HepG2 (cell line): ENCODE measurements at regions not wholly inside any gene's neighbourhood (a gene's known extent, or its start where the extent isn't known, plus 50 kb on each side); places are given as distances from the start of the nearest gene placed in this dataset.

Experiments
- ATAC-seq: fragments of 200-7000 bp; cut with Tn5 transposase; 3 replicates; pipeline ENCODE4 v1.9.1; 2020; ENCODE audit warnings: mild to moderate bottlenecking, moderate library complexity
- BruUV-seq: library from RNA; stranded (reverse); fragments of 400-500 nt; replicated peaks from 2 replicates; lab custom pipeline; 2021; lab: Mats Ljungman, UMichigan
- CTCF ChIA-PET: fragments of 300-600 bp; formaldehyde crosslinking; extraction: SDS; loops from one replicate; lab custom pipeline; 2021; ENCODE audit warnings: low total read pairs, inconsistent platforms, low intra/inter-chr PET ratio; lab: Yijun Ruan, JAX
- POLR2A ChIA-PET: fragments of 350-600 bp; sonication (Branson Sonifier 250); formaldehyde crosslinking; loops from one replicate; lab custom pipeline; 2020; ENCODE audit warnings: antibody characterized with exemption, inconsistent platforms; lab: Yijun Ruan, JAX
- DNase-seq: peaks from one replicate; pipeline ENCODE4 v3.0.0-alpha.2; 2015; ENCODE audit warnings: low spot score
- FAIRE-seq: peaks from 3 replicates; lab custom pipeline; 2011; peaks lifted over from hg19 to GRCh38; lab: Jason Lieb, UNC
- H2AFZ ChIP-seq: one replicate; pipeline ENCODE4 v1.6.1; 2011; ENCODE audit warnings: low read length, inconsistent platforms
- H3K27ac ChIP-seq: fragments of 300-600 bp; 3 replicates; pipeline ENCODE4 v1.8.0; 2011; ENCODE audit warnings: mixed run types, mild to moderate bottlenecking, mixed read lengths, low read length, inconsistent platforms; ENCODE audit not compliant: insufficient read depth; ENCODE audit errors: extremely low read length
- H3K27me3 ChIP-seq, 2 experiments: fragments of 200-600 bp in 1 of 2; 2 replicates in 1 of 2; 3 replicates in 1 of 2; pipeline versions ENCODE4 v1.6.0 to v1.8.0; 2011; ENCODE audit warnings: low read length in 2 of 2, mild to moderate bottlenecking in 2 of 2, moderate library complexity in 2 of 2, inconsistent platforms in 1 of 2; ENCODE audit not compliant: insufficient read depth in 2 of 2, control insufficient read depth in 1 of 2
- H3K36me3 ChIP-seq, 2 experiments: fragments of 200-600 bp in 1 of 2; replicated peaks in 1 of 2; 2 replicates in 1 of 2; 3 replicates in 1 of 2; pipeline versions ENCODE4 v1.5.1 to v1.8.0; 2011; ENCODE audit warnings: low read length in 2 of 2, inconsistent platforms in 1 of 2; ENCODE audit not compliant: insufficient read depth in 2 of 2, control insufficient read depth in 1 of 2
- H3K4me1 ChIP-seq: 2 replicates; pipeline ENCODE4 v1.5.1; 2012; ENCODE audit warnings: low read length, inconsistent platforms; ENCODE audit not compliant: insufficient read depth
- H3K4me2 ChIP-seq: 2 replicates; pipeline ENCODE4 v1.6.0; 2011; ENCODE audit warnings: low read depth, low read length, inconsistent platforms
- H3K4me3 ChIP-seq, 3 experiments: fragments of 200-600 bp in 1 of 3; sonication (generic), shearing (Covaris generic) in 1 of 3; replicated peaks in 1 of 3; 2 replicates each; pipeline ENCODE4 v1.5.1; 2011 to 2016; ENCODE audit warnings: low read length in 3 of 3, inconsistent platforms in 2 of 3, low read depth in 2 of 3, mild to moderate bottlenecking in 2 of 3, control low read depth in 1 of 3, mixed read lengths in 1 of 3; ENCODE audit not compliant: insufficient read depth in 1 of 3
- H3K79me2 ChIP-seq: one replicate; pipeline ENCODE4 v1.6.1; 2011; ENCODE audit warnings: low read length, inconsistent platforms; ENCODE audit not compliant: insufficient read depth
- H3K9ac ChIP-seq: 2 replicates; pipeline ENCODE4 v1.6.0; 2011; ENCODE audit warnings: mild to moderate bottlenecking, low read depth, low read length, inconsistent platforms; ENCODE audit not compliant: insufficient read depth
- H3K9me3 ChIP-seq: 2 replicates; pipeline ENCODE4 v1.5.1; 2012; ENCODE audit warnings: mild to moderate bottlenecking, low read length
- H4K20me1 ChIP-seq: 2 replicates; pipeline ENCODE4 v1.6.0; 2011; ENCODE audit warnings: inconsistent platforms, mild to moderate bottlenecking, low read length, moderate library complexity; ENCODE audit not compliant: insufficient read depth
- BRD4 ChIP-seq: sonication (generic); formaldehyde crosslinking; IDR thresholded peaks from 2 replicates; pipeline ENCODE4 v1.4.0; 2020; ENCODE audit warnings: missing genetic modification reagents
- HNF4G ChIP-seq, 2 experiments: sonication (generic) in 1 of 2; formaldehyde crosslinking in 1 of 2; IDR thresholded peaks; 2 replicates each; pipeline versions ENCODE4 v1.4.0 to v1.6.1; 2011 to 2020; ENCODE audit warnings: borderline replicate concordance in 2 of 2, low read depth in 2 of 2, mild to moderate bottlenecking in 2 of 2, low read length in 1 of 2, missing genetic modification reagents in 1 of 2, moderate library complexity in 1 of 2
- IRX3 ChIP-seq: sonication (generic); formaldehyde crosslinking; IDR thresholded peaks from 2 replicates; pipeline ENCODE4 v1.8.1; 2023; ENCODE audit warnings: mild to moderate bottlenecking, low read depth, missing genetic modification reagents, borderline replicate concordance
- ISL2 ChIP-seq: sonication (generic); formaldehyde crosslinking; IDR thresholded peaks from 2 replicates; pipeline ENCODE4 v1.5.0; 2020; ENCODE audit warnings: missing genetic modification reagents
- KLF12 ChIP-seq: sonication (generic); formaldehyde crosslinking; IDR thresholded peaks from 2 replicates; pipeline ENCODE4 v1.4.0; 2020; ENCODE audit warnings: missing genetic modification reagents, borderline replicate concordance
- PHB2 ChIP-seq: fragments of 450-650 bp; IDR thresholded peaks from 2 replicates; pipeline ENCODE4 v1.6.1; 2018; ENCODE audit not compliant: partially characterized antibody
- SAP130 ChIP-seq: IDR thresholded peaks from 2 replicates; pipeline ENCODE4 v1.6.1; 2016; ENCODE audit warnings: low read depth
- STAG1 ChIP-seq: sonication (generic); formaldehyde crosslinking; IDR thresholded peaks from 2 replicates; pipeline ENCODE4 v1.4.0; 2020; ENCODE audit warnings: missing genetic modification reagents
- ZFP36 ChIP-seq: fragments of 150-350 bp; IDR thresholded peaks from 2 replicates; pipeline ENCODE4 v1.6.1; 2018; ENCODE audit warnings: borderline replicate concordance, low read length, low read depth; ENCODE audit not compliant: partially characterized antibody
- ZNF781 ChIP-seq: sonication (generic); formaldehyde crosslinking; IDR thresholded peaks from 2 replicates; pipeline ENCODE4 v1.5.1; 2020; ENCODE audit warnings: borderline replicate concordance, mild to moderate bottlenecking, missing genetic modification reagents; ENCODE audit errors: not compliant biosample characterization
- WGBS: methylation state at CpG from one replicate; pipeline ENCODE4 v1.1.6; 2017; ENCODE audit warnings: low lambda C conversion rate; 5-methylcytosine and 5-hydroxymethylcytosine counted together
- in situ Hi-C: cut with HindIII; loops from 2 replicates; pipeline ENCODE4 v1.10.0; 2017; ENCODE audit warnings: low pct_unique_long_range_greater_than_20kb; ENCODE audit not compliant: extremely low pct_ligation_motif_present
- intact Hi-C: fragments of 100-400 bp; cut with micrococcal nuclease; formaldehyde crosslinking; loops from one replicate; pipeline ENCODE4 v1.10.0; 2022; ENCODE audit not compliant: unreplicated experiment
- TF ChIP-seq, protein P1 (sequence below): sonication (generic); formaldehyde crosslinking; IDR thresholded peaks from 2 replicates; pipeline ENCODE4 v1.5.0; 2020; ENCODE audit warnings: mild to moderate bottlenecking, missing genetic modification reagents, moderate library complexity
- TF ChIP-seq, protein P2 (sequence below): sonication (generic); formaldehyde crosslinking; conservative IDR thresholded peaks from 2 replicates; pipeline ENCODE4 v1.8.0; 2022; ENCODE audit warnings: mild to moderate bottlenecking, moderate library complexity, missing genetic modification reagents

DNA sequence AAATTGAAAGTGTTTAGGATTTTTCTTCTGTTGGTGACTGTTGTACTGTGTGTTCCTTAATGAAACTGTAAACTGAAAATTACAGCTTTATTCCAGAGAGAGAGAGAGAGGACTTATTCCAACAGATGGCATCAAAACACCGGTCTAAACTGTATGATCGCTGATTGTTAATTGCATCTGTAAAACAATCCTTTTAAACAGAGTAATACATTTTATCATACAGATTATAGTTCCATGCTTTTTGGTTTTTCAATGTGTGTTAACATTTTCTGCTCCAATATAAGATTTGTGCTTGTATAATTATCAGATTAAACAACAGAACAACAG lies 289.7 kb upstream of the DNAJC19 start (continued):
- no peak for TF ChIP-seq ISL2 (CRISPR knock-in tag)
- no peak for TF ChIP-seq BRD4 (CRISPR knock-in tag)
- TF ChIP-seq ZNF781 (CRISPR knock-in tag), result no peak
- TF ChIP-seq HNF4G (IDR thresholded peaks at IDR 0.05; ENCODE audit: borderline replicate concordance, low read depth, low read length), result no peak
- TF ChIP-seq HNF4G (CRISPR knock-in tag; IDR thresholded peaks at IDR 0.05; ENCODE audit: borderline replicate concordance, low read depth), result no peak
- TF ChIP-seq IRX3 (CRISPR knock-in tag), result no peak
- TF ChIP-seq PHB2, result no peak
- TF ChIP-seq KLF12, result no peak
- TF ChIP-seq SAP130, result no peak
- TF ChIP-seq ZFP36, result no peak
- TF ChIP-seq, all 625 proteins: peak for 0

DNA sequence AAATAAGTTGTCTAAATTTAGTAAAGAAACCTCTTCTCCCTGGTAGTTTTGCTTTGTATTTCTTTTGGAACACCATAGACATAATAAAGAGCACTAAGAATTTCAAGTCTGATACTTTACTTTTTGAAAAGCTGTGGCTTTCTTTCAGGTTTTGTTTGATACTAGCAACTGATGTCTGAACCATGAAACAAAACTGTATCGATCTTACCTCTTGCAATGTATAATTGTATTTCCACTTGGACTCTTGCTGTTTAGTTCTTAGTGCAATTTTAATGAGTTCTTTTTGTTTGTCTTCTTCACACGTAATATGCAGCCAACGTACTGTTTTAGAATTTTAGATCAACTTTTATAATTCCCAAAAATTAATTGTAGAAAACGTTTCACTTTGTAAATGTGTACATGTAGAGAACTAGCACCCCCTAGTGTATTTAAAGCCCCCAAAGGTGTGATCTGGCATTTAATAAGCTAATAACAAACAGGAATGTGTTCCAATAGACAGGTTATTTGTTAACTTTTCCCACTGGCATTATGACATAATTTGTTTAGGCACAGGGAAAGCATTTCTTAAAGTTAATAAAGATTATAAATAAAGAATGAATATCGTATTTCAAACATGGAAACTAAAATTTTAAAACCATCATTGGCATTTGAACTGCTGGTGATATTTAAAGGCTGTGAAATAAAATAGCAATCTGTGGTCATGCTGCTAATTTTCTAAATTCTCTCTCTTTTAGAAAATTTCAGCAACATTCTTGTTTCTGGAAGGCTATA lies 289.1 kb upstream of the DNAJC19 start:
- no peak overlapping the region for H2AFZ ChIP-seq
- no peak overlapping the region for H3K9ac ChIP-seq
- ATAC-seq, result no peak
- no peaks in the 10 kb centered on the region for H3K9me3 ChIP-seq
- intact Hi-C loops (loop anchor here (2.0 kb wide), 1 partner anchor 68 kb away; no protein-coding TSS in a partner anchor), in situ Hi-C loops (no loop called here)
- TF ChIP-seq, protein P1, sequence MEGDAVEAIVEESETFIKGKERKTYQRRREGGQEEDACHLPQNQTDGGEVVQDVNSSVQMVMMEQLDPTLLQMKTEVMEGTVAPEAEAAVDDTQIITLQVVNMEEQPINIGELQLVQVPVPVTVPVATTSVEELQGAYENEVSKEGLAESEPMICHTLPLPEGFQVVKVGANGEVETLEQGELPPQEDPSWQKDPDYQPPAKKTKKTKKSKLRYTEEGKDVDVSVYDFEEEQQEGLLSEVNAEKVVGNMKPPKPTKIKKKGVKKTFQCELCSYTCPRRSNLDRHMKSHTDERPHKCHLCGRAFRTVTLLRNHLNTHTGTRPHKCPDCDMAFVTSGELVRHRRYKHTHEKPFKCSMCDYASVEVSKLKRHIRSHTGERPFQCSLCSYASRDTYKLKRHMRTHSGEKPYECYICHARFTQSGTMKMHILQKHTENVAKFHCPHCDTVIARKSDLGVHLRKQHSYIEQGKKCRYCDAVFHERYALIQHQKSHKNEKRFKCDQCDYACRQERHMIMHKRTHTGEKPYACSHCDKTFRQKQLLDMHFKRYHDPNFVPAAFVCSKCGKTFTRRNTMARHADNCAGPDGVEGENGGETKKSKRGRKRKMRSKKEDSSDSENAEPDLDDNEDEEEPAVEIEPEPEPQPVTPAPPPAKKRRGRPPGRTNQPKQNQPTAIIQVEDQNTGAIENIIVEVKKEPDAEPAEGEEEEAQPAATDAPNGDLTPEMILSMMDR (CRISPR knock-in tag), result peak; percentile 33; the same call in 1 of the 2 replicates
- TF ChIP-seq, protein P2, sequence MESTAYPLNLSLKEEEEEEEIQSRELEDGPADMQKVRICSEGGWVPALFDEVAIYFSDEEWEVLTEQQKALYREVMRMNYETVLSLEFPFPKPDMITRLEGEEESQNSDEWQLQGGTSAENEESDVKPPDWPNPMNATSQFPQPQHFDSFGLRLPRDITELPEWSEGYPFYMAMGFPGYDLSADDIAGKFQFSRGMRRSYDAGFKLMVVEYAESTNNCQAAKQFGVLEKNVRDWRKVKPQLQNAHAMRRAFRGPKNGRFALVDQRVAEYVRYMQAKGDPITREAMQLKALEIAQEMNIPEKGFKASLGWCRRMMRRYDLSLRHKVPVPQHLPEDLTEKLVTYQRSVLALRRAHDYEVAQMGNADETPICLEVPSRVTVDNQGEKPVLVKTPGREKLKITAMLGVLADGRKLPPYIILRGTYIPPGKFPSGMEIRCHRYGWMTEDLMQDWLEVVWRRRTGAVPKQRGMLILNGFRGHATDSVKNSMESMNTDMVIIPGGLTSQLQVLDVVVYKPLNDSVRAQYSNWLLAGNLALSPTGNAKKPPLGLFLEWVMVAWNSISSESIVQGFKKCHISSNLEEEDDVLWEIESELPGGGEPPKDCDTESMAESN (CRISPR knock-in tag), result no peak
- peak; percentile 40 for TF ChIP-seq STAG1 (CRISPR knock-in tag)
- no peak overlapping the region for H3K4me2 ChIP-seq
- H3K36me3 ChIP-seq, result no peaks in the 10 kb centered on the region
- H3K4me1 ChIP-seq, result no peaks in the 10 kb centered on the region
- H3K27me3 ChIP-seq, result no peaks in the 10 kb centered on the region; a peak in 1 of 5 replicates
- no peak for FAIRE-seq
- no peak for DNase-seq
- H3K27ac ChIP-seq, result no peak overlapping the region
- no TSS peak for BruUV-seq
- 3% methylated on average over 5 of the region's 5 CpGs for WGBS
- POLR2A ChIA-PET, result no interaction called here
- CTCF ChIA-PET, result no interaction called here
- H4K20me1 ChIP-seq, result no peaks in the 10 kb centered on the region
- no peak overlapping the region for H3K4me3 ChIP-seq
- no peaks in the 10 kb centered on the region for H3K79me2 ChIP-seq
